NK-92 (cell line): ENCODE measurements at regions not wholly inside any gene's neighbourhood (a gene's known extent, or its start where the extent isn't known, plus 50 kb on each side); places are given as distances from the start of the nearest gene placed in this dataset.
"Not testable (repeated sequence)": the region's sequence is repeated elsewhere in the genome, so short reads cannot be mapped to it uniquely, and the experiment has no call there.

Experiments
- DNase-seq: peaks from one replicate; lab custom pipeline; 2025; ENCODE audit not compliant: unreplicated experiment; lab: John Stamatoyannopoulos, UW

GRCh38 chr14:97068293-97068692, 271.1 kb downstream of the VRK1 start:
- DNase-seq: not testable (repeated sequence)

- DNase-seq: no peak
Measured at GRCh38 chr14:97070259-97070658, 273.1 kb downstream of the VRK1 start.

- no peak for DNase-seq
Measured at GRCh38 chr14:97071177-97071576, 274.0 kb downstream of the VRK1 start.

- DNase-seq: no peak
Measured at GRCh38 chr14:97073622-97074021, 276.4 kb downstream of the VRK1 start.

GRCh38 chr14:97074456-97074855, 277.3 kb downstream of the VRK1 start:
- no peak for DNase-seq

GRCh38 chr14:97074856-97075255, 277.7 kb downstream of the VRK1 start:
- DNase-seq: no peak

GRCh38 chr14:97077253-97077653, 280.1 kb downstream of the VRK1 start:
- no peak for DNase-seq

GRCh38 chr14:97077687-97078086, 280.5 kb downstream of the VRK1 start:
- DNase-seq: no peak

- DNase-seq: no peak
Measured at GRCh38 chr14:97080991-97081390, 283.8 kb downstream of the VRK1 start.

- no peak for DNase-seq
Measured at GRCh38 chr14:97095269-97095668, 298.1 kb downstream of the VRK1 start.

GRCh38 chr14:97097296-97097695, 300.1 kb downstream of the VRK1 start:
- DNase-seq: no peak

- no peak for DNase-seq
Measured at GRCh38 chr14:97100306-97100705, 303.1 kb downstream of the VRK1 start.

GRCh38 chr14:97101561-97101960, 304.4 kb downstream of the VRK1 start:
- DNase-seq: no peak

GRCh38 chr14:97104029-97104428, 306.8 kb downstream of the VRK1 start:
- no peak for DNase-seq

GRCh38 chr14:97106166-97106565, 309.0 kb downstream of the VRK1 start:
- DNase-seq: no peak

GRCh38 chr14:97106609-97107008, 309.4 kb downstream of the VRK1 start:
- DNase-seq: no peak

- DNase-seq: no peak
Measured at GRCh38 chr14:97107080-97107479, 309.9 kb downstream of the VRK1 start.

- DNase-seq: no peak
Measured at GRCh38 chr14:97107760-97108159, 310.6 kb downstream of the VRK1 start.

GRCh38 chr14:97109234-97109633, 312.1 kb downstream of the VRK1 start:
- DNase-seq: no peak

- DNase-seq: no peak
Measured at GRCh38 chr14:97113339-97113738, 316.2 kb downstream of the VRK1 start.

GRCh38 chr14:97116546-97116945, 319.4 kb downstream of the VRK1 start:
- DNase-seq: no peak

- DNase-seq: no peak
Measured at GRCh38 chr14:97117693-97118092, 320.5 kb downstream of the VRK1 start.

GRCh38 chr14:97120204-97120603, 323.0 kb downstream of the VRK1 start:
- DNase-seq: no peak

GRCh38 chr14:97120611-97121031, 323.4 kb downstream of the VRK1 start:
- no peak for DNase-seq
